ENCODE measurements at regions not wholly inside any gene's neighbourhood (a gene's known extent, or its start where the extent isn't known, plus 50 kb on each side); places are given as distances from the start of the nearest gene placed in this dataset.

DNA sequence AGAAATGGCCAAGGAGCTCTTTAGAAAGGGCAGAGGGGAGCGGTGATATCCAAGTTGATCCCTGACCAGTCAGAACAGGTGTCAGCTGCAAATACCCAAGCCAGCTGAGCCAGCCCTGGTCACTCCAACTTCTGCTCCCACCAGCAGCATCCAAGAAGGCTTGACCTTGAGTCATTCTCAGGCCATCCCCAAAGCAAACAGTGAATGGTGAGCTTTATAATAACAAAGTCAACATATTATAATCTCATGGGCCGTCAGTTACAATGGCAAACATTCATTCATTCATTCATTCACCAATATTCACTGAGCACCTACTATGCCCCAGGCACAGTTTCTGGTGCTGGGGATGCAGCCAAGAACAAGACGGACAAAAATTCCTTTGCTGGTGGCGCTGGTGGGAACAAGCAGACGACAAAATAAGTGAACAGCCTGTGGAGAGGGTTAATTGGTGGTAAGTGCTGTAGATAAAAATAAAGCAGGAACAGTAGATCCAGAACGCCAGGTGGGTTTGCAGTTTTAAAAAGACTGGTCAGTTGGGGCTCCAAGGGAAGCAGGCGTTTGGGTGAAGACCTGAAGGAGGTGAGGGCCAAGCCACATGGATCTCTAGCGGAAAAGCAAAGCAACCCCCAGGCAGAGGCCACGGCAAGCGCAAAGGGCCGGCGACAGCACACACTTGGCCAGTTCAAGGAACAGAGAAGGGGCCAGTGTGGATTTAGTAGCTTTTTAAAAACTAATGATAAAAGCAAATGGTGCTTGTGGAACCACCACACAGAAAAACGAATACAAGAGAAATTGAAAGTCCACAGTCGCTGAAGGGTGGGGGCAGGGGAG, 131.8 kb upstream of the PTPN1 start:
- Histone ChIP-seq H3K27me3 (ENCODE audit: control insufficient read depth in 1 of 2, insufficient read depth in 2 of 2, low read length in 2 of 2) (no peaks in the 10 kb centered on the region), H3K27ac (ENCODE audit: low read depth, low read length) (peak overlapping the region; percentile 80), H3K9ac (ENCODE audit: low read depth in 1 of 2, low read length in 2 of 2) (peak overlapping the region; percentile 49 to 54), H3K9me3 (ENCODE audit: control insufficient read depth in 1 of 2, low read length in 2 of 2) (no peaks in the 10 kb centered on the region), H3K36me3 (ENCODE audit: control insufficient read depth in 1 of 2, insufficient read depth in 2 of 2, low read length in 2 of 2) (no peaks in the 10 kb centered on the region), H3K4me3 (ENCODE audit: low read depth in 1 of 2, low read length in 2 of 2) (peak overlapping the region; percentile 44 to 55), H3K4me1 (ENCODE audit: control insufficient read depth in 1 of 2, insufficient read depth in 2 of 2, low read length in 2 of 2) (peaks cover 53 to 64% of the 10 kb centered on the region in 2 donors)

GRCh38 chr20:50379049-50379990, 130.9 kb upstream of the PTPN1 start:
- peak overlapping the region; percentile 44 to 55 for H3K4me3 ChIP-seq (ENCODE audit: low read depth in 1 of 2, low read length in 2 of 2)
- H3K9ac ChIP-seq (ENCODE audit: low read depth in 1 of 2, low read length in 2 of 2) = peak overlapping the region; percentile 54 to 64
- no peaks in the 10 kb centered on the region for H3K36me3 ChIP-seq (ENCODE audit: control insufficient read depth in 1 of 2, insufficient read depth in 2 of 2, low read length in 2 of 2)
- H3K9me3 ChIP-seq (ENCODE audit: control insufficient read depth in 1 of 2, low read length in 2 of 2) = no peaks in the 10 kb centered on the region
- peak overlapping the region; percentile 80 for H3K27ac ChIP-seq (ENCODE audit: low read depth, low read length)
- no peaks in the 10 kb centered on the region for H3K27me3 ChIP-seq (ENCODE audit: control insufficient read depth in 1 of 2, insufficient read depth in 2 of 2, low read length in 2 of 2)
- H3K4me1 ChIP-seq (ENCODE audit: control insufficient read depth in 1 of 2, insufficient read depth in 2 of 2, low read length in 2 of 2) = peaks cover 47 to 58% of the 10 kb centered on the region in 2 donors

DNA sequence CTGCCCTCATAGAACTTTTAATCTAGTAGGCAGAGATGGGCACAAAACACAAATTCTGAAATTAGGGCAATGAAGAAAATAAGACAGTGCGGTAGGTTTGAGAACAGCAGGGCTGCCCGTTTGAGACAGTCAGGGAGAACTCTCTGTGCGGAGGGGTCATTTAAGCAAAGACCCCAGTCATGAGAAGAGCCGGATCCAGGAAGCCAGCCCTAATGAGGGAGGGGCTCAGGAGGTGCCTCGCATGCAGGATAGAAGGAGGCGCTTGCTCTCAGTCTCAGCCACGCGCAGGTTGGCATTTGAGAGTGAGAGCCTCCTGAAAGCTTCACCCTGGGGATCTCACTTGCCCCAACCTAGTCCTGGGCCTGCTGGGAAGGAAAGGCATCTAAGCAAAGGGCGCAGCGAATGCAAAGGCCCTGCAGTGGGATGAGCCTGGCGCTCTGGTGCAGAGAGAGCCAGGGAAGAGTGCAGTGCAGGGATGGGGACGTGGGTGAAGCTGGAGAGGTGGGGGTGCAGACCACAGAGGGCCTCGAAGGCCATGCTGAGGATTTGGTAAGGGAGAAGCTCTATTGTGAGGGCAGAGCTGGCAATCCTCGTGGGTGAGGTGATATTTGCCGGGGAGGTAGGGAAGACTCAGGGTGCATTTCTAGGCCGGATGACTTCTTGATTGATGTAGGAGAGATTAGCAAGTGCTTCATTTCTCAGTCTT, 130.0 kb upstream of the PTPN1 start:
- Histone ChIP-seq H3K4me1 (ENCODE audit: control insufficient read depth in 1 of 2, insufficient read depth in 2 of 2, low read length in 2 of 2) (peaks cover 54 to 60% of the 10 kb centered on the region in 2 donors), H3K4me3 (ENCODE audit: low read depth in 1 of 2, low read length in 2 of 2) (no peak overlapping the region)

DNA sequence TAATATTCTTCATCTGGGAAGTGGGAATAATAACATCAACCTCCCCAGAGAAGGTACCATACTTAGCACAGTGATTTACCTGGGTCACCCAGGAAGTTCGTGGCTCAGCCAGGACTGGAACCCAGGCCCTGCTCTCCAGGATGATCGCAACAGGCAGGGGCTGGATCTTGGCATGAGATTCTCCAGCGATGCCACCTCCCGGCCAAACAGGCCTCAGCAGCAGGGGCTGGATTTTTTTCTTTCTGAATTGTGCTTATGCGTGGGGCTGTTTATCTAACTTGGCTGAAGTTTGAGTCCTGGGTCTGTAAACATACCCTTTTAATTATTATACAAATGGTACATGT, 129.5 kb upstream of the PTPN1 start:
- Histone ChIP-seq H3K4me1 (ENCODE audit: control insufficient read depth in 1 of 2, insufficient read depth in 2 of 2, low read length in 2 of 2) (peaks cover 55 to 65% of the 10 kb centered on the region in 2 donors), H3K36me3 (ENCODE audit: control insufficient read depth in 1 of 2, insufficient read depth in 2 of 2, low read length in 2 of 2) (no peaks in the 10 kb centered on the region), H3K27ac (ENCODE audit: low read depth, low read length) (no peak overlapping the region), H3K9me3 (ENCODE audit: control insufficient read depth in 1 of 2, low read length in 2 of 2) (no peaks in the 10 kb centered on the region), H3K9ac (ENCODE audit: low read depth in 1 of 2, low read length in 2 of 2) (no peak overlapping the region), H3K4me3 (ENCODE audit: low read depth in 1 of 2, low read length in 2 of 2) (no peak overlapping the region), H3K27me3 (ENCODE audit: control insufficient read depth in 1 of 2, insufficient read depth in 2 of 2, low read length in 2 of 2) (no peaks in the 10 kb centered on the region)

More for the DNA sequence above, 130.0 kb upstream of the PTPN1 start:
- peak overlapping the region; percentile 58 for H3K27ac ChIP-seq (ENCODE audit: low read depth, low read length)
- peak overlapping the region; percentile 35 to 64 for H3K9ac ChIP-seq (ENCODE audit: low read depth in 1 of 2, low read length in 2 of 2)
- H3K36me3 ChIP-seq (ENCODE audit: control insufficient read depth in 1 of 2, insufficient read depth in 2 of 2, low read length in 2 of 2) = no peaks in the 10 kb centered on the region
- H3K27me3 ChIP-seq (ENCODE audit: control insufficient read depth in 1 of 2, insufficient read depth in 2 of 2, low read length in 2 of 2) = no peaks in the 10 kb centered on the region
- no peaks in the 10 kb centered on the region for H3K9me3 ChIP-seq (ENCODE audit: control insufficient read depth in 1 of 2, low read length in 2 of 2)

DNA sequence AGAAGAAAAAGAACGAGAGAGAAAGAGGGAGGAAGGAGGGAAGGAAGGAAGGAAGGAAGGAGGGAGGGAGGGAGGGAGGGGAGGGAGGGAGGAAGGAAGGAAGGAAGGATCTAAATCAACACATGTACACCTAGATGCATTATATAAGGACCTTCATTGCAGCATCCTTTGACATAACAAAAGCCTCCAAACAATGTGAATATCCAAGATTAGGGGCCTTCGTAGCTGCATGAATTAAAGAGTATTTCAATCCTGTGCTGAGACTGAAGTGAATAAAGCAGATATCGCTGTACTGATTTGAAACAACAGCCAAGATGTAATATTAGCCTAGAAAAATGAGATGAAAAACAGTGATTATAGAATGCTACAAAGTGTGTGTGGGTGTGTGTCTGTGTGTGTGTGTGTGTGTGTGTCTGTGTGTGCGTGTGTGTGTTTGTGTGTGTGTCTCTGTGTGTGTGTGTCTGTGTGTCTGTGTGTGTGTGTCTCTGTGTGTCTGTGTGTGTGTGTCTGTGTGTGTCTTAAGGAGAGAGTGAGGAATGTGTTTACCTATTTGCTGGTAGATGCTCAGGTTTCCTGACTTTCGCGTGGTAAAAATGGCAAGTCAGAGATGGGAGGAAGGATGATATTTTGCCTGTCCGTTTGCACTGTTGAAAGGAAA, 129.0 kb upstream of the PTPN1 start:
- no peak overlapping the region for H3K4me3 ChIP-seq (ENCODE audit: low read depth in 1 of 2, low read length in 2 of 2)

DNA sequence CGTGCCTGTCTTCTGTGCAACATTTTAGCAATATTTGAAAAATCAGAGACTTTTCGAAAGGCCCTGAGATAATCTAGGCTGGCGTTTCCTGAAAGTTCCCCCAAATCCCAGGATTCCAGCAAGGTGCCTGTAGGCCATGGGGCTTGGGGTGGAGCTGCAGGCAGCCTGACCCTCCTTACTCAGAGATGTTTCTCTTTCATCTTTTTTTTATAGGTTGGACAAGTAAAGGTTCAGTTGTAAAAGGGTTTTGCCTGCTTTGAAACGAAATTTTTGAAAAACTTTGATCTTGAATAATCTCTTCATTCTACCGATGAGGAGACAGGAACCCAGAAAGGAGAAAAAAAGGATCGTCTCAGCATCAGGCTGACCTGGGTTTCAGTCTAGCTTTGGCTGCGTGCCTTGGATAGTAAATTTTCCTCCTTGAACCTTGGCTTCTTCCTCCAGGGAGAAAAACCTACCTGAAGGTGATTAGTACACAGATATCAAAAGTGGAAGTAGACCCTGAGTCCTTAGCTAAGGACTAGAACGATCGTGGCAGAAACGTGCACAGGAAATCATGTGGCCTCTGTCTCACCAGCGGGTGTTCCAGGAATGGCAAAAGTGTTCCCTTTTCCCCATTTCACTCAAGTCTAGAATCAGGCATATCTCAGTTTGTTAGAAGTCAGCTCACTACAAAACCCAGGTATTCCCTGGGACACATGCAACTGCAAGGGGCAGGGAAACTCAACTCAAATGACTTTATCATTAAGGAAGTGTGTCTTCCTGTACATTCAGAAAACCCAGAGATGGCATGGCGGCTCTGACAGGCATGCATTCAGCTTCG, 128.2 kb upstream of the PTPN1 start:
- Histone ChIP-seq H3K27ac (ENCODE audit: low read depth, low read length) (peak overlapping the region; percentile 53), H3K36me3 (ENCODE audit: control insufficient read depth in 1 of 2, insufficient read depth in 2 of 2, low read length in 2 of 2) (no peaks in the 10 kb centered on the region), H3K9me3 (ENCODE audit: control insufficient read depth in 1 of 2, low read length in 2 of 2) (no peaks in the 10 kb centered on the region), H3K4me1 (ENCODE audit: control insufficient read depth in 1 of 2, insufficient read depth in 2 of 2, low read length in 2 of 2) (peaks cover 55 to 76% of the 10 kb centered on the region in 2 donors), H3K27me3 (ENCODE audit: control insufficient read depth in 1 of 2, insufficient read depth in 2 of 2, low read length in 2 of 2) (no peaks in the 10 kb centered on the region), H3K4me3 (ENCODE audit: low read depth in 1 of 2, low read length in 2 of 2) (peak overlapping the region; percentile 2 to 7), H3K9ac (ENCODE audit: low read depth in 1 of 2, low read length in 2 of 2) (peak overlapping the region in 1 of 2 donors; percentile 0)

More for the DNA sequence above, 129.0 kb upstream of the PTPN1 start:
- no peaks in the 10 kb centered on the region for H3K9me3 ChIP-seq (ENCODE audit: control insufficient read depth in 1 of 2, low read length in 2 of 2)
- peak overlapping the region in 1 of 2 donors; percentile 0 for H3K9ac ChIP-seq (ENCODE audit: low read depth in 1 of 2, low read length in 2 of 2)
- no peaks in the 10 kb centered on the region for H3K36me3 ChIP-seq (ENCODE audit: control insufficient read depth in 1 of 2, insufficient read depth in 2 of 2, low read length in 2 of 2)
- H3K27ac ChIP-seq (ENCODE audit: low read depth, low read length) = no peak overlapping the region
- H3K27me3 ChIP-seq (ENCODE audit: control insufficient read depth in 1 of 2, insufficient read depth in 2 of 2, low read length in 2 of 2) = no peaks in the 10 kb centered on the region
- H3K4me1 ChIP-seq (ENCODE audit: control insufficient read depth in 1 of 2, insufficient read depth in 2 of 2, low read length in 2 of 2) = peaks cover 55 to 70% of the 10 kb centered on the region in 2 donors

DNA sequence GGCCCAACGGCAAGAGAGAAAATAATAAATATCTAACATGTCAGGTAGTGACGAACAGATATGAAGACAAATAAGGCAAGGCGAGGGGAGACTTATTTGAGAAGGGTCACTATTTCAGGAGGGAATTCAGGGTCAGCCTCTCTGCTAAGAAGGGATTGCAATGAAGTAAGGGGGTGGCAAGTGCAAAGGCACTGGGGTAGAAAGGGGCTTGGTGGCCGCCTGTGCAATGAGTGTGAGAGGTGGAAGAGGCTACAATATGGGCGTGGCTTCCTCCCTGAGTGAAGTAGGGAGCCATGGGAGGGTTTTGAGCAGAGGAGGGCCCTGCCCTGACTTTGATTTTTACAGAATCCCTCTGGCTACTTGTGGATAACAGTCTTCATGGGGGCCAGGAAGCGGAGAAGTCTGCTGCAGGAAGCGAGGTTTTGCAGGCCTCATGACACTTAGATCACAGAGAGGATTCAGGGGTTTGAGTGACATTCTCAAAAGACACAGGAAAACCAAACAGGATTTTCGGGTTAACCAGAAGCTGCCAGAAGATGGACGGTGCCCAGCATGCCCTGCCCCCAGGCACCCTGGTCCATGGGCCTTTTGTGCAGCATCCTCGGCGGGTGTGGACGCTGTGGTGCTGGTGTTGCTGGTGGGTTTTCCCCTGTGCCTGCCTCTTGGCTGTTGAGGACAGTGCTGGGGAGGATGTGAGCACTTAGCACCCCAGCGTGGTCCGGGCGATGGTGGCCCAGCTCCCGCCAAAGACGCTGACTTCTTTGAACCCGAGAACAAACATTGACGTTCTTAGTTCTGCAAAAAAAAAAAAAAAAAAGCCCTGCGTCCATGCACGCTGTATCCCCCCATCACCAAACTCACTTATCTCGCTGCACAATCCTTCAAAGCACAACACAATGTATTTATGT, 124.2 kb upstream of the PTPN1 start:
- Histone ChIP-seq H3K36me3 (ENCODE audit: control insufficient read depth in 1 of 2, insufficient read depth in 2 of 2, low read length in 2 of 2) (no peaks in the 10 kb centered on the region), H3K27ac (ENCODE audit: low read depth, low read length) (no peak overlapping the region), H3K9ac (ENCODE audit: low read depth in 1 of 2, low read length in 2 of 2) (no peak overlapping the region), H3K4me1 (ENCODE audit: control insufficient read depth in 1 of 2, insufficient read depth in 2 of 2, low read length in 2 of 2) (peaks cover 59 to 85% of the 10 kb centered on the region in 2 donors), H3K27me3 (ENCODE audit: control insufficient read depth in 1 of 2, insufficient read depth in 2 of 2, low read length in 2 of 2) (no peaks in the 10 kb centered on the region), H3K4me3 (ENCODE audit: low read depth in 1 of 2, low read length in 2 of 2) (peak overlapping the region in 1 of 2 donors; percentile 19), H3K9me3 (ENCODE audit: control insufficient read depth in 1 of 2, low read length in 2 of 2) (no peaks in the 10 kb centered on the region)

- Histone ChIP-seq H3K9ac (ENCODE audit: low read depth in 1 of 2, low read length in 2 of 2) (no peak overlapping the region), H3K9me3 (ENCODE audit: control insufficient read depth in 1 of 2, low read length in 2 of 2) (no peaks in the 10 kb centered on the region), H3K27me3 (ENCODE audit: control insufficient read depth in 1 of 2, insufficient read depth in 2 of 2, low read length in 2 of 2) (no peaks in the 10 kb centered on the region), H3K4me1 (ENCODE audit: control insufficient read depth in 1 of 2, insufficient read depth in 2 of 2, low read length in 2 of 2) (peaks cover 57 to 80% of the 10 kb centered on the region in 2 donors), H3K27ac (ENCODE audit: low read depth, low read length) (no peak overlapping the region), H3K4me3 (ENCODE audit: low read depth in 1 of 2, low read length in 2 of 2) (peak overlapping the region in 1 of 2 donors; percentile 19), H3K36me3 (ENCODE audit: control insufficient read depth in 1 of 2, insufficient read depth in 2 of 2, low read length in 2 of 2) (no peaks in the 10 kb centered on the region)
Measured at GRCh38 chr20:50386641-50386960, 123.6 kb upstream of the PTPN1 start.

Data from duodenal mucosa (tissue), 2 donors.